GM12878 (cell line): ENCODE measurements at regions not wholly inside any gene's neighbourhood (a gene's known extent, or its start where the extent isn't known, plus 50 kb on each side); places are given as distances from the start of the nearest gene placed in this dataset.

Experiments
- ATAC-seq: fragments of 200-7000 bp; cut with Tn5 transposase; 3 replicates; pipeline ENCODE4 v1.9.1; 2020; ENCODE audit warnings: mild to moderate bottlenecking, moderate library complexity
- BruUV-seq: library from RNA; stranded (reverse); fragments of 400-500 nt; replicated peaks from 2 replicates; lab custom pipeline; 2021; lab: Mats Ljungman, UMichigan
- CTCF ChIA-PET: fragments of 300-600 bp; sonication (Branson Sonifier 250); formaldehyde crosslinking; extraction: SDS; loops from one replicate; lab custom pipeline; 2021; ENCODE audit warnings: inconsistent platforms; lab: Yijun Ruan, JAX
- POLR2A ChIA-PET: fragments of 350-600 bp; formaldehyde crosslinking; extraction: SDS; loops from one replicate; lab custom pipeline; 2021; ENCODE audit warnings: inconsistent platforms; lab: Charles Lee
- RAD21 ChIA-PET: fragments of 300-600 bp; sonication (Branson Sonifier 250); formaldehyde crosslinking; loops from one replicate; lab custom pipeline; 2023; ENCODE audit warnings: antibody characterized with exemption; ENCODE audit not compliant: unreplicated experiment; lab: Charles Lee
- SMC1A ChIA-PET: fragments of 300-600 bp; sonication (Branson Sonifier 250); formaldehyde crosslinking; loops from one replicate; lab custom pipeline; 2023; ENCODE audit not compliant: unreplicated experiment, uncharacterized antibody; lab: Charles Lee
- DNase-seq: peaks from one replicate; pipeline ENCODE4 v3.0.0-alpha.2; 2011; ENCODE audit warnings: low read depth, low spot score
- FAIRE-seq: peaks from 3 replicates; lab custom pipeline; 2011; peaks lifted over from hg19 to GRCh38; lab: Jason Lieb, UNC
- H2AFZ ChIP-seq: 2 replicates; pipeline ENCODE4 v1.6.0; 2011; ENCODE audit warnings: low read depth, low read length, control low read depth; ENCODE audit not compliant: control insufficient read depth
- H3K27ac ChIP-seq: 2 replicates; pipeline ENCODE4 v1.5.1; 2011; ENCODE audit warnings: control low read depth; ENCODE audit not compliant: control insufficient read depth, insufficient read depth
- H3K27me3 ChIP-seq, 2 experiments: replicated peaks in 1 of 2; 2 replicates each; pipeline versions ENCODE4 v1.6.0 to v1.6.1; 2011; ENCODE audit warnings: low read length in 1 of 2; ENCODE audit not compliant: control insufficient read depth in 2 of 2, insufficient read depth in 2 of 2
- H3K36me3 ChIP-seq, 2 experiments: 2 replicates each; pipeline ENCODE4 v1.5.1; 2011; ENCODE audit warnings: low read length in 1 of 2; ENCODE audit not compliant: control insufficient read depth in 2 of 2, insufficient read depth in 2 of 2
- H3K4me1 ChIP-seq: 2 replicates; pipeline ENCODE4 v1.6.1; 2011; ENCODE audit warnings: mild to moderate bottlenecking, low read length, moderate library complexity, mixed read lengths; ENCODE audit not compliant: control insufficient read depth, insufficient read depth
- H3K4me2 ChIP-seq: 2 replicates; pipeline ENCODE4 v1.6.0; 2011; ENCODE audit warnings: control low read depth; ENCODE audit not compliant: control insufficient read depth, insufficient read depth
- H3K4me3 ChIP-seq: fragments of 200-600 bp; sonication (generic); 2 replicates; pipeline ENCODE4 v1.5.1; 2016
- H3K79me2 ChIP-seq: 2 replicates; pipeline ENCODE4 v1.6.0; 2011; ENCODE audit warnings: low read length; ENCODE audit not compliant: control insufficient read depth, insufficient read depth
- H3K9ac ChIP-seq: 2 replicates; pipeline ENCODE4 v1.8.0; 2011; ENCODE audit warnings: low read length, control low read depth, mixed read lengths; ENCODE audit not compliant: control insufficient read depth, insufficient read depth
- H3K9me3 ChIP-seq: replicated peaks from 3 replicates; pipeline ENCODE4 v1.5.1; 2011; ENCODE audit warnings: mild to moderate bottlenecking, low read length; ENCODE audit not compliant: control insufficient read depth, insufficient read depth
- H4K20me1 ChIP-seq: 2 replicates; pipeline ENCODE4 v1.6.0; 2011; ENCODE audit not compliant: control insufficient read depth, insufficient read depth
- BCL11A ChIP-seq: IDR thresholded peaks from 2 replicates; pipeline ENCODE4 v1.6.1; 2011; ENCODE audit warnings: low read depth, low read length
- IKZF2 ChIP-seq, 2 experiments: fragments of 450-650 bp; IDR thresholded peaks; 2 replicates each; pipeline ENCODE4 v1.6.1; 2017; ENCODE audit warnings: mild to moderate bottlenecking in 2 of 2, moderate library complexity in 2 of 2
- KDM1A ChIP-seq: fragments of 200-600 bp; sonication (generic); IDR thresholded peaks from 2 replicates; pipeline ENCODE4 v1.6.1; 2016; ENCODE audit warnings: borderline replicate concordance
- MEF2A ChIP-seq: IDR thresholded peaks from 2 replicates; pipeline ENCODE4 v1.6.1; 2011; ENCODE audit warnings: low read depth, mild to moderate bottlenecking, low read length, moderate library complexity; ENCODE audit not compliant: insufficient read depth
- RAD51 ChIP-seq: fragments of 450-650 bp; IDR thresholded peaks from 2 replicates; pipeline ENCODE4 v1.6.1; 2016; ENCODE audit warnings: moderate library complexity, mild to moderate bottlenecking, inconsistent platforms
- RUNX3 ChIP-seq: IDR thresholded peaks from 2 replicates; pipeline ENCODE4 v1.6.1; 2012; ENCODE audit warnings: low read length, inconsistent platforms
- SMAD5 ChIP-seq: IDR thresholded peaks from 2 replicates; pipeline ENCODE4 v1.6.1; 2016; ENCODE audit warnings: antibody characterized with exemption, low read depth
- SMARCA5 ChIP-seq: fragments of 450-650 bp; IDR thresholded peaks from 2 replicates; pipeline ENCODE4 v1.6.1; 2017; ENCODE audit warnings: mild to moderate bottlenecking
- SP1 ChIP-seq: IDR thresholded peaks from one replicate; pipeline ENCODE4 v1.6.1; 2011; ENCODE audit warnings: low read depth, low read length
- WRNIP1 ChIP-seq: IDR thresholded peaks from 2 replicates; pipeline ENCODE4 v1.6.1; 2011; ENCODE audit warnings: low read depth, low read length, improper control_type of control experiment, borderline replicate concordance
- ZNF207 ChIP-seq: fragments of 450-650 bp; IDR thresholded peaks from 2 replicates; pipeline ENCODE4 v1.6.1; 2014; ENCODE audit warnings: antibody characterized with exemption, mild to moderate bottlenecking, borderline replicate concordance
- ZSCAN29 ChIP-seq: fragments of 450-650 bp; IDR thresholded peaks from 2 replicates; pipeline ENCODE4 v1.6.1; 2017; ENCODE audit warnings: mild to moderate bottlenecking, moderate library complexity
- WGBS: methylation state at CpG from one replicate; pipeline ENCODE4 v1.1.6; 2016; ENCODE audit warnings: low lambda C conversion rate; ENCODE audit not compliant: insufficient replicate concordance, insufficient coverage; ENCODE audit errors: missing lambda C conversion rate; 5-methylcytosine and 5-hydroxymethylcytosine counted together
- in situ Hi-C: fragments of 300-500 bp; cut with MboI; formaldehyde crosslinking; loops from 9 replicates; pipeline ENCODE4 v1.14.3; 2018; ENCODE audit warnings: mixed read lengths
- intact Hi-C: fragments of 100-400 bp; cut with micrococcal nuclease; formaldehyde crosslinking; loops from one replicate; pipeline ENCODE4 v1.14.2; 2022; ENCODE audit not compliant: unreplicated experiment
- TF ChIP-seq, protein P1 (sequence below): IDR thresholded peaks from 2 replicates; pipeline ENCODE4 v1.6.1; 2012; ENCODE audit warnings: improper control_type of control experiment, low read depth, low read length; ENCODE audit not compliant: insufficient replicate concordance

DNA sequence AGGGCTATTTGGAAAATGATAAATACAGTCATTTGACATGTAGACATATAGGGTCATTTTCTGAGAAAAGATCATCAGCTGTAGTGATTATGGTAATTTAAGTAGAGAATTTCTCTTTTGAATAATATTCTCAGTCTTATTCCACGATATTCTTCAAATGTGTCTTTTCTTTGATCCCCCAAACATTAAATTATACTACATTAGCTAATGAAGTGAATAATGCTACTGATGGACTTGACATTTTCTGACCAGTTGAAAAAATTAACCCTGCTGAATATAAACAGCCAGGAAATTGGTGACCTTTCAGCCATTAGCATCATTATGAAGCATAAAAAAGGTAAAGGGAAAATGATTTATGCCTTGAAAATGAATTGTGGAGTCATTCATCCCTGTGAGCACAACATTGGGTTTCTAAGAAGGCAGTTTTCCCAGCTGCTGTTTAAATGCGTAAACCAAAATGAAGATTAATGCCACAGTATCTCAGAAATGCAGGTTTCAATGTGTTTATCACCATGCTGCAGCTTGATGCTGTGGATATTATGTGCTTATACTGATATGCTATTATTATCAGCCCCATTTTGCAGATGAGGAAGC lies 489.1 kb downstream of the KCTD16 start (continued):
- TF ChIP-seq MEF2A (no peak), SP1 (no peak), IKZF2 (IDR thresholded peaks at IDR 0.05) (no peak), RUNX3 (no peak), ZSCAN29 (no peak), BCL11A (no peak)
- TF ChIP-seq, protein P1, sequence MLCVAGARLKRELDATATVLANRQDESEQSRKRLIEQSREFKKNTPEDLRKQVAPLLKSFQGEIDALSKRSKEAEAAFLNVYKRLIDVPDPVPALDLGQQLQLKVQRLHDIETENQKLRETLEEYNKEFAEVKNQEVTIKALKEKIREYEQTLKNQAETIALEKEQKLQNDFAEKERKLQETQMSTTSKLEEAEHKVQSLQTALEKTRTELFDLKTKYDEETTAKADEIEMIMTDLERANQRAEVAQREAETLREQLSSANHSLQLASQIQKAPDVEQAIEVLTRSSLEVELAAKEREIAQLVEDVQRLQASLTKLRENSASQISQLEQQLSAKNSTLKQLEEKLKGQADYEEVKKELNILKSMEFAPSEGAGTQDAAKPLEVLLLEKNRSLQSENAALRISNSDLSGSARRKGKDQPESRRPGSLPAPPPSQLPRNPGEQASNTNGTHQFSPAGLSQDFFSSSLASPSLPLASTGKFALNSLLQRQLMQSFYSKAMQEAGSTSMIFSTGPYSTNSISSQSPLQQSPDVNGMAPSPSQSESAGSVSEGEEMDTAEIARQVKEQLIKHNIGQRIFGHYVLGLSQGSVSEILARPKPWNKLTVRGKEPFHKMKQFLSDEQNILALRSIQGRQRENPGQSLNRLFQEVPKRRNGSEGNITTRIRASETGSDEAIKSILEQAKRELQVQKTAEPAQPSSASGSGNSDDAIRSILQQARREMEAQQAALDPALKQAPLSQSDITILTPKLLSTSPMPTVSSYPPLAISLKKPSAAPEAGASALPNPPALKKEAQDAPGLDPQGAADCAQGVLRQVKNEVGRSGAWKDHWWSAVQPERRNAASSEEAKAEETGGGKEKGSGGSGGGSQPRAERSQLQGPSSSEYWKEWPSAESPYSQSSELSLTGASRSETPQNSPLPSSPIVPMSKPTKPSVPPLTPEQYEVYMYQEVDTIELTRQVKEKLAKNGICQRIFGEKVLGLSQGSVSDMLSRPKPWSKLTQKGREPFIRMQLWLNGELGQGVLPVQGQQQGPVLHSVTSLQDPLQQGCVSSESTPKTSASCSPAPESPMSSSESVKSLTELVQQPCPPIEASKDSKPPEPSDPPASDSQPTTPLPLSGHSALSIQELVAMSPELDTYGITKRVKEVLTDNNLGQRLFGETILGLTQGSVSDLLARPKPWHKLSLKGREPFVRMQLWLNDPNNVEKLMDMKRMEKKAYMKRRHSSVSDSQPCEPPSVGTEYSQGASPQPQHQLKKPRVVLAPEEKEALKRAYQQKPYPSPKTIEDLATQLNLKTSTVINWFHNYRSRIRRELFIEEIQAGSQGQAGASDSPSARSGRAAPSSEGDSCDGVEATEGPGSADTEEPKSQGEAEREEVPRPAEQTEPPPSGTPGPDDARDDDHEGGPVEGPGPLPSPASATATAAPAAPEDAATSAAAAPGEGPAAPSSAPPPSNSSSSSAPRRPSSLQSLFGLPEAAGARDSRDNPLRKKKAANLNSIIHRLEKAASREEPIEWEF = no peak
- TF ChIP-seq, all 136 proteins: peak for 0

DNA sequence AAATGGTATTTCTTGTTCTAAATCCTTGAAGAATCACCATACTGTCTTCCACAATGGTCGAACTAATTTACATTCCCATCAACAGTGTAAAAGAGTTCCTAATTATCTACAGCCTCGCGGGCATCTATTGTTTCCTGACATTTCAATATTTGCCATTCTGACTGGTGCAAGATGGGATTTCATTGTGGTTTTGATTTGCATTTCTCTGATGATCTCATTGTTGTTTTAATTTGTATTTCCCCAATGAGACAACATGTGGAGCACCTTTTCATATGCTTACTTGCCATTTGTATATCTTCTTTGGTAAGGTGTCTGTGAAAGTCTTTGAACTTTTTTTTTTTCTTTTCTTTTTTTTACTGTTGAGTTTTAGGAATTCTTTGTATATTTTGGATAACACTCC lies 473.6 kb downstream of the KCTD16 start:
- POLR2A ChIA-PET = no interaction called here
- RAD21 ChIA-PET = no interaction called here
- no peaks in the 10 kb centered on the region for H3K79me2 ChIP-seq
- no TSS peak for BruUV-seq
- in situ Hi-C loops (no loop called here), intact Hi-C loops (no loop called here)
- no peaks in the 10 kb centered on the region for H3K27me3 ChIP-seq
- SMC1A ChIA-PET = no interaction called here
- no peaks in the 10 kb centered on the region for H3K36me3 ChIP-seq
- ATAC-seq = no peak
- 62% methylated on average over 3 of the region's 3 CpGs for WGBS
- CTCF ChIA-PET = no interaction called here
- no peak for TF ChIP-seq RAD51
- no peak for TF ChIP-seq SMARCA5
- no peak for TF ChIP-seq WRNIP1
- TF ChIP-seq ZNF207 = no peak
- TF ChIP-seq KDM1A = no peak
- TF ChIP-seq SMAD5 = no peak
- H3K9me3 ChIP-seq = no peaks in the 10 kb centered on the region
- FAIRE-seq = no peak
- no peaks in the 10 kb centered on the region for H4K20me1 ChIP-seq
- no peak overlapping the region for H2AFZ ChIP-seq
- no peak overlapping the region for H3K4me2 ChIP-seq
- no peaks in the 10 kb centered on the region for H3K4me1 ChIP-seq
- no peak overlapping the region for H3K27ac ChIP-seq
- H3K4me3 ChIP-seq = no peak overlapping the region
- H3K9ac ChIP-seq = no peak overlapping the region
- DNase-seq = no peak
